PC-9 (cell line): ENCODE measurements at regions not wholly inside any gene's neighbourhood (a gene's known extent, or its start where the extent isn't known, plus 50 kb on each side); places are given as distances from the start of the nearest gene placed in this dataset.

Experiments used
- EZH2 ChIP-seq: fragments of 200-600 bp; sonication (generic); IDR thresholded peaks from 2 replicates; pipeline ENCODE4 v1.8.0; 2017; ENCODE audit warnings: antibody characterized with exemption, low read depth
- TF ChIP-seq, protein P1 (sequence below): fragments of 200-600 bp; sonication (generic); conservative IDR thresholded peaks from 2 replicates; pipeline ENCODE4 v1.6.1; 2017; ENCODE audit warnings: mixed run types, antibody characterized with exemption, mild to moderate bottlenecking, moderate library complexity

DNA sequence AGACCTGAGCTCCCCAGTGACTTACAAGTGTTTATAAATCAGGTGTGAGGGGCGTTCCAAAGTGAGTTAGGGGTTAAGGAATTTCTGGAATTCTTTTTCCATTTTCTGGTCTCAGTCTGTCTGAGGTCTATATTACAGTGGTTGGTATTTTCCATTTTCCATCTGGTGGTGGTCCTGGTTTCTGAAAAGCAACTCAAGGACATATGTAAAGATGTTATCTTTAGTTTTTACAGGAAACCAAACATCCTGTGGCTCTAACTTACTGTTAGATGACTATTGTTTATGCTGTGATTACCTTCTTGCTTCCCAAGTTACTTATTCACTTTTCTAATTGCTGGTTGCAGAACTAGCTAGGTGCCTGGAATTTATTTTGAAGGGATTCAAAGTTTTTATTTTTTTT lies 53.5 kb upstream of the IL21 start:
- TF ChIP-seq, protein P1, sequence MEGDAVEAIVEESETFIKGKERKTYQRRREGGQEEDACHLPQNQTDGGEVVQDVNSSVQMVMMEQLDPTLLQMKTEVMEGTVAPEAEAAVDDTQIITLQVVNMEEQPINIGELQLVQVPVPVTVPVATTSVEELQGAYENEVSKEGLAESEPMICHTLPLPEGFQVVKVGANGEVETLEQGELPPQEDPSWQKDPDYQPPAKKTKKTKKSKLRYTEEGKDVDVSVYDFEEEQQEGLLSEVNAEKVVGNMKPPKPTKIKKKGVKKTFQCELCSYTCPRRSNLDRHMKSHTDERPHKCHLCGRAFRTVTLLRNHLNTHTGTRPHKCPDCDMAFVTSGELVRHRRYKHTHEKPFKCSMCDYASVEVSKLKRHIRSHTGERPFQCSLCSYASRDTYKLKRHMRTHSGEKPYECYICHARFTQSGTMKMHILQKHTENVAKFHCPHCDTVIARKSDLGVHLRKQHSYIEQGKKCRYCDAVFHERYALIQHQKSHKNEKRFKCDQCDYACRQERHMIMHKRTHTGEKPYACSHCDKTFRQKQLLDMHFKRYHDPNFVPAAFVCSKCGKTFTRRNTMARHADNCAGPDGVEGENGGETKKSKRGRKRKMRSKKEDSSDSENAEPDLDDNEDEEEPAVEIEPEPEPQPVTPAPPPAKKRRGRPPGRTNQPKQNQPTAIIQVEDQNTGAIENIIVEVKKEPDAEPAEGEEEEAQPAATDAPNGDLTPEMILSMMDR = no peak
- no peak for TF ChIP-seq EZH2
